ENCODE measurements at regions not wholly inside any gene's neighbourhood (a gene's known extent, or its start where the extent isn't known, plus 50 kb on each side); places are given as distances from the start of the nearest gene placed in this dataset.

GRCh38 chr17:31663576-31663975, 195.5 kb downstream of the COPRS start:
- no peaks in the 10 kb centered on the region for H4K20me1 ChIP-seq (replicated peaks; ENCODE audit: control insufficient read depth, extremely low read depth, insufficient read depth, low read length)
- no peaks in the 10 kb centered on the region for H3K4me1 ChIP-seq (ENCODE audit: control insufficient read depth, extremely low read depth, insufficient read depth, low read length)
- TF ChIP-seq MYC (IDR thresholded peaks at IDR 0.05; ENCODE audit: low read depth, low read length) (no peak), EZH2 (IDR thresholded peaks at IDR 0.05; ENCODE audit: borderline replicate concordance, low read depth, low read length, severe bottlenecking) (no peak), JUN (IDR thresholded peaks at IDR 0.05; ENCODE audit: borderline replicate concordance, insufficient read depth, insufficient read length, low read depth) (no peak), POLR2A (IDR thresholded peaks at IDR 0.05; ENCODE audit: low read depth, low read length) (no peak), GATA2 (IDR thresholded peaks at IDR 0.05; ENCODE audit: insufficient read depth, insufficient read length, low read depth, low read length) (no peak), MAX (IDR thresholded peaks at IDR 0.05; ENCODE audit: insufficient read depth, insufficient read length) (no peak), FOS (IDR thresholded peaks at IDR 0.05; ENCODE audit: borderline replicate concordance, insufficient read depth, low read length) (no peak), CTCF (IDR thresholded peaks at IDR 0.05; ENCODE audit: extremely low read depth in 1 of 2, insufficient read depth in 1 of 2, low read depth in 1 of 2, low read length in 2 of 2) (no peak), POLR2AphosphoS5 (IDR thresholded peaks at IDR 0.05; ENCODE audit: insufficient read depth, low read depth, low read length) (no peak)
- no peak for FAIRE-seq
- ChIA-PET CTCF (no interaction called here), POLR2A (no interaction called here)
- BruUV-seq (replicated peaks), result no TSS peak
- H3K27me3 ChIP-seq (ENCODE audit: control insufficient read depth in 2 of 2, insufficient read depth in 2 of 2, low read length in 2 of 2), result peaks cover 4 to 10% of the 10 kb centered on the region in 2 experiments
- intact Hi-C loops (cut with micrococcal nuclease), result no loop called here
- no peak overlapping the region for H3K4me3 ChIP-seq (replicated peaks in 1 of 3; ENCODE audit: insufficient read depth in 1 of 3, low read depth in 1 of 3, low read length in 3 of 3)
- no peak overlapping the region for H3K27ac ChIP-seq (ENCODE audit: insufficient read depth, low read depth, low read length)
- peaks cover 6% of the 10 kb centered on the region for H3K9me3 ChIP-seq (replicated peaks; ENCODE audit: control insufficient read depth, insufficient read depth, low read length)
- H3K9me1 ChIP-seq (replicated peaks; ENCODE audit: control insufficient read depth, extremely low read depth, insufficient read depth, low read length), result no peaks in the 10 kb centered on the region
- H3K9ac ChIP-seq (replicated peaks; ENCODE audit: extremely low read depth, insufficient read depth, low read length), result no peak overlapping the region
- no peak overlapping the region for H2AFZ ChIP-seq (ENCODE audit: low read depth, low read length)
- DNase-seq (ENCODE audit: low read depth, low spot score), result peak; percentile 25
- H3K36me3 ChIP-seq (ENCODE audit: control insufficient read depth in 2 of 2, extremely low read depth in 1 of 2, insufficient read depth in 2 of 2, low read length in 2 of 2), result no peaks in the 10 kb centered on the region
- H3K79me2 ChIP-seq (ENCODE audit: control insufficient read depth, insufficient read depth, low read length), result no peaks in the 10 kb centered on the region
- dilution Hi-C loops (cut with MboI; ENCODE audit: extremely low pct_ligation_motif_present, low sequenced_read_pairs), result no loop called here
- no peak overlapping the region for H3K4me2 ChIP-seq (ENCODE audit: insufficient read depth, low read length)
